Astrocyte (in vitro differentiated cells and primary cell): ENCODE measurements at regions not wholly inside any gene's neighbourhood (a gene's known extent, or its start where the extent isn't known, plus 50 kb on each side); places are given as distances from the start of the nearest gene placed in this dataset.

Source experiments
- DNase-seq: peaks from one replicate; pipeline ENCODE4 v3.0.0-alpha.2; 2010; ENCODE audit warnings: low read depth
- FAIRE-seq: peaks from 2 replicates; lab custom pipeline; 2011; peaks lifted over from hg19 to GRCh38; lab: Jason Lieb, UNC
- H2AFZ ChIP-seq: 2 replicates; pipeline ENCODE4 v1.6.0; 2012; ENCODE audit warnings: low read depth, low read length, inconsistent platforms
- H3K27ac ChIP-seq: 2 replicates; pipeline ENCODE4 v1.5.1; 2011; ENCODE audit warnings: low read depth, low read length, inconsistent platforms
- H3K27me3 ChIP-seq: 2 replicates; pipeline ENCODE4 v1.6.0; 2011; ENCODE audit warnings: low read length, inconsistent platforms; ENCODE audit not compliant: insufficient read depth
- H3K36me3 ChIP-seq: 2 replicates; pipeline ENCODE4 v1.5.1; 2011; ENCODE audit warnings: low read length, inconsistent platforms; ENCODE audit not compliant: insufficient read depth
- H3K4me1 ChIP-seq: 2 replicates; pipeline ENCODE4 v1.5.1; 2011; ENCODE audit warnings: low read length, inconsistent platforms; ENCODE audit not compliant: insufficient read depth
- H3K4me2 ChIP-seq: 2 replicates; pipeline ENCODE4 v1.6.0; 2012; ENCODE audit warnings: low read length, inconsistent platforms
- H3K4me3 ChIP-seq: 2 replicates; pipeline ENCODE4 v1.5.1; 2011; ENCODE audit warnings: low read depth, mild to moderate bottlenecking, low read length, inconsistent platforms; ENCODE audit not compliant: insufficient read depth
- H3K79me2 ChIP-seq: 2 replicates; pipeline ENCODE4 v1.6.0; 2012; ENCODE audit warnings: mild to moderate bottlenecking, low read length, inconsistent platforms; ENCODE audit not compliant: insufficient read depth
- H3K9ac ChIP-seq: 2 replicates; pipeline ENCODE4 v1.6.0; 2012; ENCODE audit warnings: mild to moderate bottlenecking, low read length, inconsistent platforms
- H3K9me3 ChIP-seq: 2 replicates; pipeline ENCODE4 v1.5.1; 2012; ENCODE audit warnings: low read depth, mild to moderate bottlenecking, low read length, inconsistent platforms; ENCODE audit not compliant: insufficient read depth
- H4K20me1 ChIP-seq: 2 replicates; pipeline ENCODE4 v1.6.0; 2012; ENCODE audit warnings: low read length, inconsistent platforms; ENCODE audit not compliant: insufficient read depth
- H3K27ac Mint-ChIP-seq: one replicate; pipeline ENCODE4 v1.8.0; 2021; ENCODE audit warnings: mild to moderate bottlenecking, mixed read lengths; ENCODE audit not compliant: unreplicated experiment
- H3K27me3 Mint-ChIP-seq: one replicate; pipeline ENCODE4 v1.8.0; 2021; ENCODE audit warnings: low read depth, mixed read lengths; ENCODE audit not compliant: unreplicated experiment
- H3K36me3 Mint-ChIP-seq: one replicate; pipeline ENCODE4 v1.8.0; 2021; ENCODE audit warnings: low read depth, mixed read lengths; ENCODE audit not compliant: unreplicated experiment
- H3K4me1 Mint-ChIP-seq: one replicate; pipeline ENCODE4 v1.8.0; 2021; ENCODE audit warnings: low read depth, mixed read lengths; ENCODE audit not compliant: unreplicated experiment
- H3K4me3 Mint-ChIP-seq: one replicate; pipeline ENCODE4 v1.8.0; 2021; ENCODE audit warnings: mild to moderate bottlenecking, moderate library complexity, mixed read lengths; ENCODE audit not compliant: unreplicated experiment
- H3K9me3 Mint-ChIP-seq: one replicate; pipeline ENCODE4 v1.8.0; 2021; ENCODE audit warnings: mild to moderate bottlenecking, mixed read lengths; ENCODE audit not compliant: unreplicated experiment
- CTCF ChIP-seq: IDR thresholded peaks from 2 replicates; pipeline ENCODE4 v1.5.1; 2011; ENCODE audit warnings: low read depth, mild to moderate bottlenecking, inconsistent platforms, low read length, moderate library complexity; ENCODE audit not compliant: insufficient read depth
- EZH2 ChIP-seq: IDR thresholded peaks from 2 replicates; pipeline ENCODE4 v1.6.1; 2012; ENCODE audit warnings: mild to moderate bottlenecking, low read length, inconsistent platforms; ENCODE audit not compliant: insufficient read depth

- H3K27me3 Mint-ChIP-seq = no peaks in the 10 kb centered on the region
- Histone ChIP-seq H2AFZ (no peak overlapping the region), H3K36me3 (no peaks in the 10 kb centered on the region), H3K4me3 (no peak overlapping the region), H3K9me3 (no peaks in the 10 kb centered on the region), H3K9ac (no peak overlapping the region), H3K4me2 (peak overlapping the region; percentile 32), H4K20me1 (no peaks in the 10 kb centered on the region), H3K4me1 (peaks cover 11% of the 10 kb centered on the region), H3K27me3 (no peaks in the 10 kb centered on the region), H3K27ac (no peak overlapping the region), H3K79me2 (no peaks in the 10 kb centered on the region)
- peaks cover under 1% of the 10 kb centered on the region for H3K36me3 Mint-ChIP-seq
- FAIRE-seq (no peak), DNase-seq (peak; percentile 50)
- TF ChIP-seq CTCF (no peak), EZH2 (no peak)
- H3K4me3 Mint-ChIP-seq = no peak overlapping the region
- peak overlapping the region; percentile 80 for H3K27ac Mint-ChIP-seq
- peaks cover 9% of the 10 kb centered on the region for H3K9me3 Mint-ChIP-seq
- H3K4me1 Mint-ChIP-seq = peaks cover 20% of the 10 kb centered on the region
Measured at GRCh38 chr6:84546427-84546914, 217.9 kb downstream of the TBX18 start.

GRCh38 chr6:84539122-84539856 lies 225.1 kb downstream of the TBX18 start:
- DNase-seq (no peak), FAIRE-seq (no peak)
- H3K27me3 Mint-ChIP-seq = no peaks in the 10 kb centered on the region
- no peaks in the 10 kb centered on the region for H3K4me1 Mint-ChIP-seq
- no peak overlapping the region for H3K27ac ChIP-seq
- TF ChIP-seq CTCF = no peak
- TF ChIP-seq EZH2 = no peak
- H3K4me2 ChIP-seq = no peak overlapping the region
- no peaks in the 10 kb centered on the region for H3K4me1 ChIP-seq
- no peak overlapping the region for H2AFZ ChIP-seq
- H3K4me3 ChIP-seq = no peak overlapping the region
- no peaks in the 10 kb centered on the region for H3K79me2 ChIP-seq
- H3K36me3 Mint-ChIP-seq = no peaks in the 10 kb centered on the region
- H3K27me3 ChIP-seq = no peaks in the 10 kb centered on the region
- H4K20me1 ChIP-seq = no peaks in the 10 kb centered on the region
- H3K4me3 Mint-ChIP-seq = no peak overlapping the region
- H3K9me3 ChIP-seq = no peaks in the 10 kb centered on the region
- H3K9me3 Mint-ChIP-seq = peaks cover 11% of the 10 kb centered on the region
- H3K36me3 ChIP-seq = no peaks in the 10 kb centered on the region
- no peak overlapping the region for H3K27ac Mint-ChIP-seq
- no peak overlapping the region for H3K9ac ChIP-seq
